ENCODE measurements at regions not wholly inside any gene's neighbourhood (a gene's known extent, or its start where the extent isn't known, plus 50 kb on each side); places are given as distances from the start of the nearest gene placed in this dataset.
A peak's percentile ranks its signal among the peaks of the same experiment; 100 is the strongest.

GRCh38 chr10:57628592-57629284 is 639.0 kb downstream of the IPMK start (continued):
- TF ChIP-seq ZNF589 (CRISPR knock-in tag; conservative IDR thresholded peaks at IDR 0.05) (no peak), FOXO4 (CRISPR knock-in tag; conservative IDR thresholded peaks at IDR 0.05) (no peak), EP300 (IDR thresholded peaks at IDR 0.05; ENCODE audit: low read depth in 2 of 2, low read length in 2 of 2) (peak in 1 of 2 experiments; percentile 13; a peak in 1 of 4 replicates), EP300 (CRISPR knock-in tag; IDR thresholded peaks at IDR 0.05; ENCODE audit: borderline replicate concordance) (no peak), MXD4 (CRISPR knock-in tag; IDR thresholded peaks at IDR 0.05) (no peak), STAT5B (CRISPR knock-in tag; IDR thresholded peaks at IDR 0.05) (no peak), ZFP1 (CRISPR knock-in tag; IDR thresholded peaks at IDR 0.05) (no peak), MBD4 (IDR thresholded peaks at IDR 0.05; ENCODE audit: borderline replicate concordance, low read length) (no peak), U2AF1 (optimal IDR thresholded peaks at IDR 0.05; ENCODE audit: low read depth, low read length) (no peak), MED1 (CRISPR knock-in tag; IDR thresholded peaks at IDR 0.05) (peak; percentile 38; the same call in 1 of the 2 replicates), ZNF878 (CRISPR knock-in tag; IDR thresholded peaks at IDR 0.05) (no peak), KDM6A (CRISPR knock-in tag; IDR thresholded peaks at IDR 0.05; ENCODE audit: low read depth) (peak; percentile 49; the same call in 1 of the 2 replicates)
- TF ChIP-seq, protein P1, sequence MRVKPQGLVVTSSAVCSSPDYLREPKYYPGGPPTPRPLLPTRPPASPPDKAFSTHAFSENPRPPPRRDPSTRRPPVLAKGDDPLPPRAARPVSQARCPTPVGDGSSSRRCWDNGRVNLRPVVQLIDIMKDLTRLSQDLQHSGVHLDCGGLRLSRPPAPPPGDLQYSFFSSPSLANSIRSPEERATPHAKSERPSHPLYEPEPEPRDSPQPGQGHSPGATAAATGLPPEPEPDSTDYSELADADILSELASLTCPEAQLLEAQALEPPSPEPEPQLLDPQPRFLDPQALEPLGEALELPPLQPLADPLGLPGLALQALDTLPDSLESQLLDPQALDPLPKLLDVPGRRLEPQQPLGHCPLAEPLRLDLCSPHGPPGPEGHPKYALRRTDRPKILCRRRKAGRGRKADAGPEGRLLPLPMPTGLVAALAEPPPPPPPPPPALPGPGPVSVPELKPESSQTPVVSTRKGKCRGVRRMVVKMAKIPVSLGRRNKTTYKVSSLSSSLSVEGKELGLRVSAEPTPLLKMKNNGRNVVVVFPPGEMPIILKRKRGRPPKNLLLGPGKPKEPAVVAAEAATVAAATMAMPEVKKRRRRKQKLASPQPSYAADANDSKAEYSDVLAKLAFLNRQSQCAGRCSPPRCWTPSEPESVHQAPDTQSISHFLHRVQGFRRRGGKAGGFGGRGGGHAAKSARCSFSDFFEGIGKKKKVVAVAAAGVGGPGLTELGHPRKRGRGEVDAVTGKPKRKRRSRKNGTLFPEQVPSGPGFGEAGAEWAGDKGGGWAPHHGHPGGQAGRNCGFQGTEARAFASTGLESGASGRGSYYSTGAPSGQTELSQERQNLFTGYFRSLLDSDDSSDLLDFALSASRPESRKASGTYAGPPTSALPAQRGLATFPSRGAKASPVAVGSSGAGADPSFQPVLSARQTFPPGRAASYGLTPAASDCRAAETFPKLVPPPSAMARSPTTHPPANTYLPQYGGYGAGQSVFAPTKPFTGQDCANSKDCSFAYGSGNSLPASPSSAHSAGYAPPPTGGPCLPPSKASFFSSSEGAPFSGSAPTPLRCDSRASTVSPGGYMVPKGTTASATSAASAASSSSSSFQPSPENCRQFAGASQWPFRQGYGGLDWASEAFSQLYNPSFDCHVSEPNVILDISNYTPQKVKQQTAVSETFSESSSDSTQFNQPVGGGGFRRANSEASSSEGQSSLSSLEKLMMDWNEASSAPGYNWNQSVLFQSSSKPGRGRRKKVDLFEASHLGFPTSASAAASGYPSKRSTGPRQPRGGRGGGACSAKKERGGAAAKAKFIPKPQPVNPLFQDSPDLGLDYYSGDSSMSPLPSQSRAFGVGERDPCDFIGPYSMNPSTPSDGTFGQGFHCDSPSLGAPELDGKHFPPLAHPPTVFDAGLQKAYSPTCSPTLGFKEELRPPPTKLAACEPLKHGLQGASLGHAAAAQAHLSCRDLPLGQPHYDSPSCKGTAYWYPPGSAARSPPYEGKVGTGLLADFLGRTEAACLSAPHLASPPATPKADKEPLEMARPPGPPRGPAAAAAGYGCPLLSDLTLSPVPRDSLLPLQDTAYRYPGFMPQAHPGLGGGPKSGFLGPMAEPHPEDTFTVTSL (CRISPR knock-in tag; IDR thresholded peaks at IDR 0.05; ENCODE audit: borderline replicate concordance), result peak; percentile 55; the same call in 1 of the 2 replicates
- TF ChIP-seq, protein P2, sequence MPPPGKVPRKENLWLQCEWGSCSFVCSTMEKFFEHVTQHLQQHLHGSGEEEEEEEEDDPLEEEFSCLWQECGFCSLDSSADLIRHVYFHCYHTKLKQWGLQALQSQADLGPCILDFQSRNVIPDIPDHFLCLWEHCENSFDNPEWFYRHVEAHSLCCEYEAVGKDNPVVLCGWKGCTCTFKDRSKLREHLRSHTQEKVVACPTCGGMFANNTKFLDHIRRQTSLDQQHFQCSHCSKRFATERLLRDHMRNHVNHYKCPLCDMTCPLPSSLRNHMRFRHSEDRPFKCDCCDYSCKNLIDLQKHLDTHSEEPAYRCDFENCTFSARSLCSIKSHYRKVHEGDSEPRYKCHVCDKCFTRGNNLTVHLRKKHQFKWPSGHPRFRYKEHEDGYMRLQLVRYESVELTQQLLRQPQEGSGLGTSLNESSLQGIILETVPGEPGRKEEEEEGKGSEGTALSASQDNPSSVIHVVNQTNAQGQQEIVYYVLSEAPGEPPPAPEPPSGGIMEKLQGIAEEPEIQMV (CRISPR knock-in tag; IDR thresholded peaks at IDR 0.05; ENCODE audit: low read depth), result no peak
- TF ChIP-seq, protein P3, sequence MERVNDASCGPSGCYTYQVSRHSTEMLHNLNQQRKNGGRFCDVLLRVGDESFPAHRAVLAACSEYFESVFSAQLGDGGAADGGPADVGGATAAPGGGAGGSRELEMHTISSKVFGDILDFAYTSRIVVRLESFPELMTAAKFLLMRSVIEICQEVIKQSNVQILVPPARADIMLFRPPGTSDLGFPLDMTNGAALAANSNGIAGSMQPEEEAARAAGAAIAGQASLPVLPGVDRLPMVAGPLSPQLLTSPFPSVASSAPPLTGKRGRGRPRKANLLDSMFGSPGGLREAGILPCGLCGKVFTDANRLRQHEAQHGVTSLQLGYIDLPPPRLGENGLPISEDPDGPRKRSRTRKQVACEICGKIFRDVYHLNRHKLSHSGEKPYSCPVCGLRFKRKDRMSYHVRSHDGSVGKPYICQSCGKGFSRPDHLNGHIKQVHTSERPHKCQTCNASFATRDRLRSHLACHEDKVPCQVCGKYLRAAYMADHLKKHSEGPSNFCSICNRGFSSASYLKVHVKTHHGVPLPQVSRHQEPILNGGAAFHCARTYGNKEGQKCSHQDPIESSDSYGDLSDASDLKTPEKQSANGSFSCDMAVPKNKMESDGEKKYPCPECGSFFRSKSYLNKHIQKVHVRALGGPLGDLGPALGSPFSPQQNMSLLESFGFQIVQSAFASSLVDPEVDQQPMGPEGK (CRISPR knock-in tag; IDR thresholded peaks at IDR 0.05), result no peak
- TF ChIP-seq, protein P4, sequence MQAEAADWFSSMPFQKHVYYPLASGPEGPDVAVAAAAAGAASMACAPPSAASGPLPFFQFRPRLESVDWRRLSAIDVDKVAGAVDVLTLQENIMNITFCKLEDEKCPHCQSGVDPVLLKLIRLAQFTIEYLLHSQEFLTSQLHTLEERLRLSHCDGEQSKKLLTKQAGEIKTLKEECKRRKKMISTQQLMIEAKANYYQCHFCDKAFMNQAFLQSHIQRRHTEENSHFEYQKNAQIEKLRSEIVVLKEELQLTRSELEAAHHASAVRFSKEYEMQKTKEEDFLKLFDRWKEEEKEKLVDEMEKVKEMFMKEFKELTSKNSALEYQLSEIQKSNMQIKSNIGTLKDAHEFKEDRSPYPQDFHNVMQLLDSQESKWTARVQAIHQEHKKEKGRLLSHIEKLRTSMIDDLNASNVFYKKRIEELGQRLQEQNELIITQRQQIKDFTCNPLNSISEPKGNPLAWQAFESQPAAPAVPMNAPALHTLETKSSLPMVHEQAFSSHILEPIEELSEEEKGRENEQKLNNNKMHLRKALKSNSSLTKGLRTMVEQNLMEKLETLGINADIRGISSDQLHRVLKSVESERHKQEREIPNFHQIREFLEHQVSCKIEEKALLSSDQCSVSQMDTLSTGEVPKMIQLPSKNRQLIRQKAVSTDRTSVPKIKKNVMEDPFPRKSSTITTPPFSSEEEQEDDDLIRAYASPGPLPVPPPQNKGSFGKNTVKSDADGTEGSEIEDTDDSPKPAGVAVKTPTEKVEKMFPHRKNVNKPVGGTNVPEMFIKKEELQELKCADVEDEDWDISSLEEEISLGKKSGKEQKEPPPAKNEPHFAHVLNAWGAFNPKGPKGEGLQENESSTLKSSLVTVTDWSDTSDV (CRISPR knock-in tag; IDR thresholded peaks at IDR 0.05), result no peak

Data from HepG2 (cell line).